Natural killer cell (primary cell): ENCODE measurements at regions not wholly inside any gene's neighbourhood (a gene's known extent, or its start where the extent isn't known, plus 50 kb on each side); places are given as distances from the start of the nearest gene placed in this dataset.

ENCODE experiments used
- ATAC-seq, 3 donors: fragments of 150-1000 bp in 2 of 3; fragments of 200-7000 bp in 1 of 3; cut with Tn5 transposase; 1 replicate in 1 of 3; 2 replicates in 2 of 3; pipeline ENCODE4 v1.10.0; 2021; ENCODE audit warnings: mild to moderate bottlenecking in 2 of 3, moderate library complexity in 2 of 3
- DNase-seq, 2 donors: peaks; one replicate each; pipeline versions ENCODE4 v3.0.0 to v3.0.0-alpha.2; 2013 to 2021; ENCODE audit warnings: mixed read lengths in 1 of 2
- H3K27ac ChIP-seq: one replicate; pipeline ENCODE4 v1.5.1; 2013; ENCODE audit warnings: mild to moderate bottlenecking, low read length
- H3K27me3 ChIP-seq: one replicate; pipeline ENCODE4 v1.6.1; 2013; ENCODE audit warnings: low read length; ENCODE audit not compliant: control insufficient read depth, insufficient read depth
- H3K36me3 ChIP-seq: one replicate; pipeline ENCODE4 v1.6.1; 2013; ENCODE audit warnings: low read length; ENCODE audit not compliant: control insufficient read depth, insufficient read depth
- H3K4me1 ChIP-seq: one replicate; pipeline ENCODE4 v1.6.1; 2013; ENCODE audit warnings: low read length; ENCODE audit not compliant: control insufficient read depth, insufficient read depth
- H3K4me3 ChIP-seq: one replicate; pipeline ENCODE4 v1.5.1; 2013; ENCODE audit warnings: low read length
- H3K9me3 ChIP-seq: one replicate; pipeline ENCODE4 v1.6.1; 2013; ENCODE audit warnings: low read length; ENCODE audit not compliant: control insufficient read depth, insufficient read depth
- H3K27ac Mint-ChIP-seq, 2 donors: one replicate each; pipeline ENCODE4 v1.8.0; 2022; ENCODE audit warnings: mild to moderate bottlenecking in 2 of 2, mixed read lengths in 2 of 2, moderate library complexity in 1 of 2
- H3K27me3 Mint-ChIP-seq, 2 donors: one replicate each; pipeline ENCODE4 v1.8.0; 2022; ENCODE audit warnings: low read depth in 2 of 2, mixed read lengths in 2 of 2
- H3K36me3 Mint-ChIP-seq: one replicate; pipeline ENCODE4 v1.8.0; 2022; ENCODE audit warnings: mixed read lengths
- H3K4me1 Mint-ChIP-seq, 2 donors: one replicate each; pipeline ENCODE4 v1.8.0; 2022; ENCODE audit warnings: mixed read lengths in 2 of 2
- H3K4me3 Mint-ChIP-seq: one replicate; pipeline ENCODE4 v1.8.0; 2022; ENCODE audit warnings: mild to moderate bottlenecking, moderate library complexity, mixed read lengths
- H3K9me3 Mint-ChIP-seq, 2 donors: one replicate each; pipeline ENCODE4 v1.8.0; 2022; ENCODE audit warnings: mixed read lengths in 2 of 2
- CTCF ChIP-seq: fragments of 200-600 bp; IDR thresholded peaks from one replicate; pipeline ENCODE4 v1.8.0; 2022; ENCODE audit warnings: antibody characterized with exemption
- WGBS: methylation state at CpG from one replicate; pipeline ENCODE4 v1.1.7; 2013; ENCODE audit warnings: missing lambda C conversion rate; ENCODE audit not compliant: insufficient coverage; 5-methylcytosine and 5-hydroxymethylcytosine counted together
- intact Hi-C: fragments of 100-400 bp; cut with micrococcal nuclease; formaldehyde crosslinking; loops from one replicate; pipeline ENCODE4 v1.14.2; 2022

- H3K36me3 ChIP-seq = no peaks in the 10 kb centered on the region
- no peak overlapping the region for H3K27ac ChIP-seq
- Mint-ChIP-seq H3K36me3 (no peaks in the 10 kb centered on the region), H3K27ac (no peak overlapping the region), H3K4me3 (no peak overlapping the region), H3K27me3 (no peaks in the 10 kb centered on the region), H3K4me1 (no peaks in the 10 kb centered on the region), H3K9me3 (peaks cover 0 to 5% of the 10 kb centered on the region in 2 donors)
- no peaks in the 10 kb centered on the region for H3K27me3 ChIP-seq
- no peak for TF ChIP-seq CTCF
- no peak for ATAC-seq
- no peaks in the 10 kb centered on the region for H3K9me3 ChIP-seq
- no peak for DNase-seq
- WGBS = 72% methylated on average over 4 of the region's 4 CpGs
- H3K4me1 ChIP-seq = no peaks in the 10 kb centered on the region
- H3K4me3 ChIP-seq = no peak overlapping the region
- intact Hi-C loops = no loop called here
Measured at GRCh38 chr20:54837226-54837625, 361.8 kb downstream of the DOK5 start.

GRCh38 chr20:54822386-54822785 lies 347.0 kb downstream of the DOK5 start:
- 93% methylated on average over 2 of the region's 2 CpGs for WGBS
- Mint-ChIP-seq H3K36me3 (no peaks in the 10 kb centered on the region), H3K27ac (no peak overlapping the region), H3K4me1 (no peaks in the 10 kb centered on the region), H3K9me3 (peaks cover 4% of the 10 kb centered on the region in 2 donors), H3K27me3 (no peaks in the 10 kb centered on the region), H3K4me3 (no peak overlapping the region)
- Histone ChIP-seq H3K9me3 (no peaks in the 10 kb centered on the region), H3K4me3 (no peak overlapping the region), H3K27me3 (no peaks in the 10 kb centered on the region), H3K36me3 (no peaks in the 10 kb centered on the region), H3K4me1 (no peaks in the 10 kb centered on the region), H3K27ac (no peak overlapping the region)
- no peak for DNase-seq
- no peak for TF ChIP-seq CTCF
- no peak for ATAC-seq
- intact Hi-C loops = no loop called here

GRCh38 chr20:54820392-54820791 lies 345.0 kb downstream of the DOK5 start:
- Histone ChIP-seq H3K36me3 (no peaks in the 10 kb centered on the region), H3K27ac (no peak overlapping the region), H3K4me1 (no peaks in the 10 kb centered on the region), H3K27me3 (no peaks in the 10 kb centered on the region), H3K4me3 (no peak overlapping the region), H3K9me3 (no peaks in the 10 kb centered on the region)
- ATAC-seq (no peak), DNase-seq (no peak)
- Mint-ChIP-seq H3K27ac (no peak overlapping the region), H3K4me3 (no peak overlapping the region), H3K36me3 (no peaks in the 10 kb centered on the region), H3K9me3 (peaks cover 0 to 2% of the 10 kb centered on the region in 2 donors), H3K4me1 (no peaks in the 10 kb centered on the region), H3K27me3 (no peaks in the 10 kb centered on the region)
- intact Hi-C loops = no loop called here
- no peak for TF ChIP-seq CTCF

GRCh38 chr20:54806462-54806861 lies 331.1 kb downstream of the DOK5 start:
- Histone ChIP-seq H3K9me3 (no peaks in the 10 kb centered on the region), H3K4me3 (no peak overlapping the region), H3K27me3 (no peaks in the 10 kb centered on the region), H3K4me1 (no peaks in the 10 kb centered on the region), H3K36me3 (no peaks in the 10 kb centered on the region), H3K27ac (no peak overlapping the region)
- ATAC-seq (no peak), DNase-seq (no peak)
- Mint-ChIP-seq H3K4me3 (no peak overlapping the region), H3K9me3 (peaks cover 4 to 5% of the 10 kb centered on the region in 2 donors), H3K36me3 (no peaks in the 10 kb centered on the region), H3K27ac (no peak overlapping the region), H3K4me1 (no peaks in the 10 kb centered on the region), H3K27me3 (no peaks in the 10 kb centered on the region)
- intact Hi-C loops = no loop called here
- no peak for TF ChIP-seq CTCF
- WGBS = 83% methylated on average over 5 of the region's 5 CpGs
